Calu3 (cell line): ENCODE measurements at regions not wholly inside any gene's neighbourhood (a gene's known extent, or its start where the extent isn't known, plus 50 kb on each side); places are given as distances from the start of the nearest gene placed in this dataset.

Experiments used
- BruUV-seq: library from RNA; stranded (reverse); fragments of 400-500 nt; replicated peaks from 2 replicates; lab custom pipeline; 2021; lab: Mats Ljungman, UMichigan
- CTCF ChIA-PET: fragments of 300-600 bp; sonication (Branson Sonifier 250); formaldehyde crosslinking; loops from one replicate; lab custom pipeline; 2022; ENCODE audit warnings: antibody characterized with exemption; lab: Charles Lee
- DNase-seq: peaks from one replicate; pipeline ENCODE4 v3.0.0; 2022
- H3K27ac Mint-ChIP-seq: one replicate; pipeline ENCODE4 v1.8.0; 2022; ENCODE audit warnings: mixed read lengths; ENCODE audit not compliant: unreplicated experiment
- H3K27me3 Mint-ChIP-seq: one replicate; pipeline ENCODE4 v1.8.0; 2022; ENCODE audit warnings: mixed read lengths; ENCODE audit not compliant: unreplicated experiment
- H3K36me3 Mint-ChIP-seq: one replicate; pipeline ENCODE4 v1.8.0; 2022; ENCODE audit warnings: mild to moderate bottlenecking, moderate library complexity, mixed read lengths; ENCODE audit not compliant: insufficient read depth, unreplicated experiment
- H3K4me1 Mint-ChIP-seq: one replicate; pipeline ENCODE4 v1.8.0; 2022; ENCODE audit warnings: mild to moderate bottlenecking, low read depth, mixed read lengths; ENCODE audit not compliant: unreplicated experiment
- H3K4me3 Mint-ChIP-seq: one replicate; pipeline ENCODE4 v1.8.0; 2022; ENCODE audit warnings: mild to moderate bottlenecking, low read depth, moderate library complexity, mixed read lengths; ENCODE audit not compliant: unreplicated experiment
- H3K9me3 Mint-ChIP-seq: one replicate; pipeline ENCODE4 v1.8.0; 2022; ENCODE audit warnings: low read depth, mixed read lengths; ENCODE audit not compliant: unreplicated experiment
- intact Hi-C: fragments of 100-400 bp; cut with micrococcal nuclease; formaldehyde crosslinking; loops from one replicate; pipeline ENCODE4 v1.10.0; 2022; ENCODE audit not compliant: unreplicated experiment
- TF ChIP-seq, protein P1 (sequence below): fragments of 200-600 bp; IDR thresholded peaks from one replicate; pipeline ENCODE4 v1.8.0; 2022; ENCODE audit warnings: antibody characterized with exemption; ENCODE audit not compliant: unreplicated experiment

DNA sequence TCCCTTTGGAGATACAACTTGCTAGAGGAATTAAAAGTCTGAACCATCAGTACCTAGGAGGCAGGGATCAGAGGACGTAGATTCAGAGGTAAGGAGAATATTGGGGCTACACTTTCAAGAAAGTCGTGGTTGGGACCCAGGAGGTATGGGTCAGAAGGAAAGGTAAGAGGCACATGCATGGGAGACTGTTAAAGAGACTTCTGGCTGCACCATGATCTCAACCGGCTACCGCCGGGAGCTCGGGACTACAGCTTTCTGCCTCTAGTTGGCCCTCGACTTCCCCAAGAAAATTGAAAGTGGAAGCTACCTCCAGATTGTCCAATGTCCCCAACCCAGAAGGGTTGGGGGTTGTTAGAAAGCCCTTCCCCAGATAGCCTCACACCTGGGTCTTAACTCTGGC, 355.7 kb upstream of the TMPRSS15 start:
- H3K36me3 Mint-ChIP-seq, result no peaks in the 10 kb centered on the region
- no peak overlapping the region for H3K27ac Mint-ChIP-seq
- no peaks in the 10 kb centered on the region for H3K4me1 Mint-ChIP-seq

DNA sequence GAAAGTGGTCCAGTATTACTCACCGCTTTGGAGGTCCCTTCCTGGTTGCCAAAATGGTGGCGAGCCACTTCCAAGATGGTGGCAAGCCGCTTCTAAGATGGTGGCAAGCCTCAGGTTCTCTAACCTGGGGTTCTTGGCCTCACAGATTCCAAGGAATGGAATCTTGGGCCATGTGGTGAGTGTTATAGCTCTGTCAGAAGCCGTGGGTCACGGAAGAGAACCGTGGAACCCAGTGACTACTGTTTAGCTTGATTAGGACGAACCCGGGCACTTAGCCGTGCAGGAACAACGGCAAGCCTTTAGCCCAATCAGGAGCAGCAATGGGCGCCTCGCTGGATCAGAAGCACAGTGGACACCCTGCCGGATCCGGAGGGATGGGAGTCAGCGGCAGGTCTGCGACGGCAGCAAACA, 356.2 kb upstream of the TMPRSS15 start:
- Mint-ChIP-seq H3K27ac (no peak overlapping the region), H3K4me3 (no peak overlapping the region), H3K9me3 (no peaks in the 10 kb centered on the region), H3K27me3 (no peaks in the 10 kb centered on the region), H3K4me1 (no peaks in the 10 kb centered on the region), H3K36me3 (no peaks in the 10 kb centered on the region)
- intact Hi-C loops, result no loop called here
- CTCF ChIA-PET, result no interaction called here
- no TSS peak for BruUV-seq
- DNase-seq, result no peak
- TF ChIP-seq, protein P1, sequence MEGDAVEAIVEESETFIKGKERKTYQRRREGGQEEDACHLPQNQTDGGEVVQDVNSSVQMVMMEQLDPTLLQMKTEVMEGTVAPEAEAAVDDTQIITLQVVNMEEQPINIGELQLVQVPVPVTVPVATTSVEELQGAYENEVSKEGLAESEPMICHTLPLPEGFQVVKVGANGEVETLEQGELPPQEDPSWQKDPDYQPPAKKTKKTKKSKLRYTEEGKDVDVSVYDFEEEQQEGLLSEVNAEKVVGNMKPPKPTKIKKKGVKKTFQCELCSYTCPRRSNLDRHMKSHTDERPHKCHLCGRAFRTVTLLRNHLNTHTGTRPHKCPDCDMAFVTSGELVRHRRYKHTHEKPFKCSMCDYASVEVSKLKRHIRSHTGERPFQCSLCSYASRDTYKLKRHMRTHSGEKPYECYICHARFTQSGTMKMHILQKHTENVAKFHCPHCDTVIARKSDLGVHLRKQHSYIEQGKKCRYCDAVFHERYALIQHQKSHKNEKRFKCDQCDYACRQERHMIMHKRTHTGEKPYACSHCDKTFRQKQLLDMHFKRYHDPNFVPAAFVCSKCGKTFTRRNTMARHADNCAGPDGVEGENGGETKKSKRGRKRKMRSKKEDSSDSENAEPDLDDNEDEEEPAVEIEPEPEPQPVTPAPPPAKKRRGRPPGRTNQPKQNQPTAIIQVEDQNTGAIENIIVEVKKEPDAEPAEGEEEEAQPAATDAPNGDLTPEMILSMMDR, result no peak

More for the DNA sequence above, 355.7 kb upstream of the TMPRSS15 start:
- BruUV-seq, result no TSS peak
- no peak for DNase-seq
- Mint-ChIP-seq H3K9me3 (no peaks in the 10 kb centered on the region), H3K27me3 (no peaks in the 10 kb centered on the region), H3K4me3 (no peak overlapping the region)
- CTCF ChIA-PET, result no interaction called here
- TF ChIP-seq, protein P1, result no peak
- intact Hi-C loops, result no loop called here

DNA sequence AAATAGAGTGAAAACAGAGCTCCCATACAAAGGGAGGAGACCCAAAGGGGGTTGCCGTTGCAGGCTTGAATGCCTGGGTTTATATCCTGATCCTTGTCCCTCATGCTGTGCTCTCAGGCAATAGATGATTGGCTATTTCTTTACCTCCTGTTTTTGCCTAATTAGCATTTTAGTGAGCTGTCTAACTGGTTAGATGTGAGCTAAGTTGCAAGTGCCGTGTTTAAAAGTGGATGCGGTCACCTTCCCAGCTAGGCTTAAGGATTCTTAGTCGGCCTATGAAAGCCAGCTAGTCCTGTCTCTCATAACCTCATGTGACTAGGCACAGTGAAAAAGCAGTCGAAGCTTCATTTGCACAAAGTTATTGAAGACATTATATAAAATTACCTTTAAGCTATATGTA, 356.7 kb upstream of the TMPRSS15 start:
- no peaks in the 10 kb centered on the region for H3K36me3 Mint-ChIP-seq
- intact Hi-C loops, result no loop called here
- no peak for DNase-seq
- H3K4me3 Mint-ChIP-seq, result no peak overlapping the region
- H3K9me3 Mint-ChIP-seq, result no peaks in the 10 kb centered on the region
- CTCF ChIA-PET, result no interaction called here
- no TSS peak for BruUV-seq
- TF ChIP-seq, protein P1, result no peak
- no peaks in the 10 kb centered on the region for H3K4me1 Mint-ChIP-seq
- no peaks in the 10 kb centered on the region for H3K27me3 Mint-ChIP-seq
- no peak overlapping the region for H3K27ac Mint-ChIP-seq

DNA sequence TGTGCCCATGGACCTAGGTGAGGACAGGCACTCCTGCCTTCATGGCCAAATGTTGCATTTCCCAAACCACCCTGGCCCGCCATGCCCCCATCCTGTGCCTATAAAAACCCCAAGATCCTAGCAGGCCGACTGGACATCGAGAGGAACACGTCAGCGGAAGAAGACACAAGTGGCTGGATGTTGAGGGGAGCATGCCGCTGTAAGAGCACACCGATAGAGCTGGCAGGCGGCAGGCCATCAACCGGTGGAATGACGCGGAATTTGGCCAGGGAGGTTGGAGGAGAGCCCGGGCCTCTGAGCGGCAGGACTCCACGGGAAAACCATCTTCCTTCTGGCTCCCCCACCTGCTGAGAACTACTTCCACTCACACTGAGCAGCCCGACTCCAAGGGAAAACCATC, 361.1 kb upstream of the TMPRSS15 start:
- H3K36me3 Mint-ChIP-seq, result no peaks in the 10 kb centered on the region
- TF ChIP-seq, protein P1, result no peak
- no TSS peak for BruUV-seq
- H3K4me3 Mint-ChIP-seq, result no peak overlapping the region
- intact Hi-C loops, result no loop called here
- CTCF ChIA-PET, result no interaction called here
- DNase-seq, result no peak
- no peaks in the 10 kb centered on the region for H3K27me3 Mint-ChIP-seq
- H3K9me3 Mint-ChIP-seq, result peaks cover 3% of the 10 kb centered on the region
- H3K27ac Mint-ChIP-seq, result no peak overlapping the region
- no peaks in the 10 kb centered on the region for H3K4me1 Mint-ChIP-seq
